ENCODE measurements at regions not wholly inside any gene's neighbourhood (a gene's known extent, or its start where the extent isn't known, plus 50 kb on each side); places are given as distances from the start of the nearest gene placed in this dataset.

- Mint-ChIP-seq H3K4me3 (no peak overlapping the region), H3K36me3 (ENCODE audit: low read depth) (no peaks in the 10 kb centered on the region), H3K9me3 (peaks cover 28% of the 10 kb centered on the region), H3K27me3 (no peaks in the 10 kb centered on the region), H3K4me1 (ENCODE audit: low read depth) (no peaks in the 10 kb centered on the region), H3K27ac (no peak overlapping the region)
- intact Hi-C loops (cut with micrococcal nuclease), result no loop called here
Measured at GRCh38 chr2:18723219-18723618, 133.8 kb upstream of the NT5C1B start.

GRCh38 chr2:18722101-18722500 is 132.7 kb upstream of the NT5C1B start:
- Mint-ChIP-seq H3K9me3 (peaks cover 39% of the 10 kb centered on the region), H3K4me1 (ENCODE audit: low read depth) (no peaks in the 10 kb centered on the region), H3K36me3 (ENCODE audit: low read depth) (no peaks in the 10 kb centered on the region), H3K4me3 (no peak overlapping the region), H3K27me3 (no peaks in the 10 kb centered on the region), H3K27ac (no peak overlapping the region)
- intact Hi-C loops (cut with micrococcal nuclease), result no loop called here

DNA sequence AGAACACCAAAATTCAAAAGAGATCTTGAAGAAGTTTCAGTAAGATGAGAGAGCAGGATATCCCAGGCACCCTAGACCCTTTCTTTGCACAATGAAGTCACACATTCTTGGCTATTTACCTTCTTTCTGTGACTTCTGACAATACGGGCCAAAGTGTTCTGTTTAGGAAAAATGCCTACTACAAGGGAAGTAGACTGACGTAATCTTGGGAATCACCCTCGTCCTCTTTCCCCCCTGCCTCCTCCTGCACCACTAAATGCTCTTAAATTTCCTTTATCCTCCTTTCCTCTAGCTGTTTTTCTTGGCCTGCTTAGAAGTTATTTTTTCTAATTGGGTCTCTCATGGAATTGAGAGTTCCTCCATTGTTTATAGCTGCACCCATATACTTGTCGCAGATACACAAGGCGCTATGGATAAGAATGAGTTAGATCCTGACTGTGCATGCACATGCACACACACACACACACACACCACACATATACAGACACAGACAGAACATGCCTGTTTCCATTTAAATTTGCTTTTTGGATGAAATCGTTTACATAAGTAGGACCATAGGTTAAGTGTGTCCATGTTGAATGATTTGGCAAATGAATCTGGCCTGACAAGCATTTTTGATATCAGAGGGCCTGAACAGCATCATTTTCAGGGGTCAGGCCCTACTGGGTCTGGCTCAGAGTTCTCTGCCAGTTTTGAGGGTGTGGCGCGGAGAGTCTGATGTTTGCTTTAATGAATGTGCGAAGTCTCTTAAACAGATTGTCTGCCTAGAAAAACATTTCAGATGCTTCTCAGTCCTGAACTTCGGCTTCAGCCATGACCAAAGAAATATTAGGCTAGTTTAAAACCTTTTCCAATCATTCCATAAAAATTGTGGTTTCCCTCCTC is 131.9 kb upstream of the NT5C1B start:
- peaks cover 47% of the 10 kb centered on the region for H3K9me3 Mint-ChIP-seq
- no peaks in the 10 kb centered on the region for H3K27me3 Mint-ChIP-seq
- no peak overlapping the region for H3K27ac Mint-ChIP-seq
- H3K4me1 Mint-ChIP-seq (ENCODE audit: low read depth), result no peaks in the 10 kb centered on the region
- no peaks in the 10 kb centered on the region for H3K36me3 Mint-ChIP-seq (ENCODE audit: low read depth)
- no peak overlapping the region for H3K4me3 Mint-ChIP-seq
- intact Hi-C loops (cut with micrococcal nuclease), result no loop called here

- intact Hi-C loops (cut with micrococcal nuclease), result no loop called here
- Mint-ChIP-seq H3K36me3 (ENCODE audit: low read depth) (no peaks in the 10 kb centered on the region), H3K4me1 (ENCODE audit: low read depth) (no peaks in the 10 kb centered on the region), H3K4me3 (no peak overlapping the region), H3K9me3 (peaks cover 50% of the 10 kb centered on the region), H3K27me3 (no peaks in the 10 kb centered on the region), H3K27ac (no peak overlapping the region)
Measured at GRCh38 chr2:18719978-18720775, 130.8 kb upstream of the NT5C1B start.

DNA sequence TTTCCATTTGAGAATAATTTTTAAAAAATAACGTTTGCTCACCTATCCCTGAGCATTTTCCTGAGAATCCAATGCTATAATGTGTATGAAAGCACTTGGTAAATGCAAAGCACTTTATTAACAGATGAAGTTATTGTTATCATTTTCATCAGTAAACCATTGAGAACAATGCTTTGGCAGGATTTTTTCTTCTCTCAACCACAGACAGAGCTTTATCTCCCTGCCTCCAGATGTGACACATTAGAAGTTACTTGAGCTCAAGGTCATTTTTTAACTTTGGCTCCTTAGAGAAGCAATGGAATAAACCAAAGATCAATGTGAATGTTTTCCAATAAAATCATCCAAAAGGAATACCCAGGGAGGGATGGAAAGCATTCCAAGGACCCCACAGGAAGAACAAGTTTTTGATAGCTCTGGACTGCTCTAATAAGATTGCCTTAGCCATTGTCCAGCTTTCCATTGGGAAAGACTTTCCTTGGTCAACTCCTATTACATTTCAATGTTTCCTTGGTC is 118.9 kb upstream of the NT5C1B start:
- Mint-ChIP-seq H3K27ac (no peak overlapping the region), H3K4me1 (ENCODE audit: low read depth) (no peaks in the 10 kb centered on the region), H3K27me3 (no peaks in the 10 kb centered on the region), H3K36me3 (ENCODE audit: low read depth) (no peaks in the 10 kb centered on the region), H3K4me3 (no peak overlapping the region), H3K9me3 (peaks cover 8% of the 10 kb centered on the region)
- intact Hi-C loops (cut with micrococcal nuclease), result no loop called here

DNA sequence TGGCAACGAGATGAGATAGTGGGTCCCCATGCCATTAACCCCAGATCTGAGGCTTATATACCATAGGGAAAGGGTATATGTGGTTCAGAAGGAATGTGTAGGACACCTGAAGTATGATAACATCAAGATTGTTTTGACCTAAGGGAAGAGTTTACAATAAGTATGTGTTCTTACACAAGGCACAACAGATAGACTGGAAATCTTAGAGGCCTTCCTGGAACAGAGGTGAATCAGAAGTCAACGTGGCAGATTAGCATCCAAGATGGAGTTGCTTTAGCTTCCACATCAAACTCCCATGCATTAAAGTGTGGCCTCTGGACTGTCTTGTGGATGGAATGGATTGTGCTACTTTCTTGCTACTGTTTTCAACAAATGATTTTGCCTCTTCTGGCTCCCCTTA is 116.6 kb upstream of the NT5C1B start:
- Mint-ChIP-seq H3K36me3 (ENCODE audit: low read depth) (no peaks in the 10 kb centered on the region), H3K27me3 (no peaks in the 10 kb centered on the region), H3K27ac (no peak overlapping the region), H3K4me3 (no peak overlapping the region), H3K9me3 (no peaks in the 10 kb centered on the region), H3K4me1 (ENCODE audit: low read depth) (no peaks in the 10 kb centered on the region)
- intact Hi-C loops (cut with micrococcal nuclease), result no loop called here

DNA sequence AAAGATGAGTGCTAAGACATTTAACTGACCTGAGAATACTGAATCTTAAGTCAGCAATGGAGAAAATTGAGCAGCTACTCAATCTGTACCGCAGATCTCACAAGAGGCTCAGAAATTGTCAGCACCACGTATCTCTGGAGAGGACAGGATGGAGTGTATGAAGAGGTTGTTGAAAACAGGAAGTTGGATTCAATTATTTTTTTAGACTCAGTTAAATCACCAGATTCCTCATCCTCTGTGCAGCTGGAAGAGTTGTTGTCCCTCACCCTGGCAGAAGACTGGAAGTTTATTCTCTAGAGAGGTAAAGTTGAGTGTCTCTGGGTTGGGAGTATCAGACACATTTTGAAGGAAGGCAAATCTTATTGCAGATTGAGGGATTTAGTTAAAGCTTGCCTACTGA is 114.9 kb upstream of the NT5C1B start:
- H3K27ac Mint-ChIP-seq, result no peak overlapping the region
- H3K4me1 Mint-ChIP-seq (ENCODE audit: low read depth), result no peaks in the 10 kb centered on the region

GRCh38 chr2:18703555-18703954 is 114.2 kb upstream of the NT5C1B start:
- Mint-ChIP-seq H3K27me3 (no peaks in the 10 kb centered on the region), H3K9me3 (peaks cover 5% of the 10 kb centered on the region), H3K27ac (no peak overlapping the region), H3K36me3 (ENCODE audit: low read depth) (no peaks in the 10 kb centered on the region), H3K4me3 (no peak overlapping the region), H3K4me1 (ENCODE audit: low read depth) (no peaks in the 10 kb centered on the region)
- intact Hi-C loops (cut with micrococcal nuclease), result no loop called here

More for the DNA sequence above, 114.9 kb upstream of the NT5C1B start:
- H3K27me3 Mint-ChIP-seq, result no peaks in the 10 kb centered on the region
- intact Hi-C loops (cut with micrococcal nuclease), result no loop called here
- H3K9me3 Mint-ChIP-seq, result no peaks in the 10 kb centered on the region
- no peaks in the 10 kb centered on the region for H3K36me3 Mint-ChIP-seq (ENCODE audit: low read depth)
- no peak overlapping the region for H3K4me3 Mint-ChIP-seq

- Mint-ChIP-seq H3K9me3 (peaks cover 14% of the 10 kb centered on the region), H3K4me3 (no peak overlapping the region), H3K36me3 (ENCODE audit: low read depth) (no peaks in the 10 kb centered on the region), H3K27ac (no peak overlapping the region), H3K27me3 (no peaks in the 10 kb centered on the region), H3K4me1 (ENCODE audit: low read depth) (no peaks in the 10 kb centered on the region)
- intact Hi-C loops (cut with micrococcal nuclease), result no loop called here
Measured at GRCh38 chr2:18701981-18702380, 112.6 kb upstream of the NT5C1B start.

DNA sequence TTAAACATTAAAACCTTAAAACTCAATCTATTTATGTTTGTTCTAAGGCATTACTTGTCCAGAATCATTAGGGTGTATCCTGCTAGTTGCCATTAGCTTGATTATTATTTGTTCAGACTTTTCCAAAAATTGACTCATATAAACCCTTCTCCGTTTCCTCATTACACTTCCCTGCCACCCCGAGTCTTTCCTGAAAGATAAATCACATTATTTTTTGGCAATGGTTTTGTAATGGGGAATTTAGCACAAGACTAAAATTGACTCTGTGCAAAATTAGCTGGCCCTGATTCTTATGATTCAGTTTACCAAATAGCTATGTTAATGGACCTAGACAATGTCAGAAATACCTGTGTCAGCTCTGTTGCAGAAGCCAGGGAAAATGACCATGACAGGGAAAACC is 112.2 kb upstream of the NT5C1B start:
- Mint-ChIP-seq H3K36me3 (ENCODE audit: low read depth) (no peaks in the 10 kb centered on the region), H3K4me1 (ENCODE audit: low read depth) (no peaks in the 10 kb centered on the region), H3K4me3 (no peak overlapping the region), H3K9me3 (peaks cover 18% of the 10 kb centered on the region), H3K27ac (no peak overlapping the region), H3K27me3 (no peaks in the 10 kb centered on the region)
- intact Hi-C loops (cut with micrococcal nuclease), result no loop called here

- Mint-ChIP-seq H3K27me3 (no peaks in the 10 kb centered on the region), H3K4me3 (no peak overlapping the region), H3K4me1 (ENCODE audit: low read depth) (no peaks in the 10 kb centered on the region), H3K27ac (no peak overlapping the region), H3K9me3 (peaks cover 8% of the 10 kb centered on the region), H3K36me3 (ENCODE audit: low read depth) (no peaks in the 10 kb centered on the region)
- intact Hi-C loops (cut with micrococcal nuclease), result no loop called here
Measured at GRCh38 chr2:18690342-18690741, 101.0 kb upstream of the NT5C1B start.

DNA sequence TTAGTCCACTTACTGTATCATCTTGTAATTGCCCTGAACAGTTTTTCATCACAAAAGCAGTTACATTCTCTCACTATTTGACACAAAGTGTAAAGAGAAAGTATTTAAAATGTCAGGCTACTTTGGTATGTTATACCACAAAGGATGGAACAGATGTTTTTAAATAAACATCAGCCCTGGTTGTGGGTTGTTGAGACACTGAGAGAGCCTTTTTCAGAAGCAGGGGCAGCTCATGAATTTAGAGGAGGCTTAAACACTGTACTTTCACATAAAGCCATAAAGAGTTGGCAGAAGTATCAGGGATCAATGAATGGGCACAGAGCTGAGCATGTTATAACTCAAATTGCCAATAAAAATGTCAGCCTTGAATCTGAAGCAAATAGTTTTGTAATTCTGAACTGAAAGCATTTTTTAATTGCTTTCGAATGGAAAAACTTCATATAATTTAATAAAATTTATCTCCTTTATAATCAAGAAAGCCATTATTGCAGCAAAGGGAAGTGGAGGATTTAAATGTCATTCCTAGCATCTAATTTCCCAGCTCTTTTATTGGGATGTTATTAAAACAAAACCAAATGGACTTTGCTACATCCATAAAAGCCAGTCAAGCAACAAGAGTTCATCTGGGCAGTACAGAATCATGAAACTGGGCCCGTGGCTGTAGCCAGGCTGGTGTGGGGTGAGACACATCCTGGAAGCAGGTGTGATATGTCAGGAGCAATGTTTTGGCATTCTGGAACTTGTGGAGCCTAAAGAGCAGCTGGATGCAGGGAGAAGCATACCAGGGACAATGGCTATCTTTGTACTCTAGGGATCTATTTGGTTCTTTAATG is 95.1 kb upstream of the NT5C1B start:
- Mint-ChIP-seq H3K27ac (no peak overlapping the region), H3K27me3 (no peaks in the 10 kb centered on the region), H3K4me1 (ENCODE audit: low read depth) (no peaks in the 10 kb centered on the region), H3K4me3 (no peak overlapping the region), H3K36me3 (ENCODE audit: low read depth) (no peaks in the 10 kb centered on the region), H3K9me3 (peaks cover 23% of the 10 kb centered on the region)
- intact Hi-C loops (cut with micrococcal nuclease), result no loop called here

GRCh38 chr2:18682681-18683080 is 93.3 kb upstream of the NT5C1B start:
- intact Hi-C loops (cut with micrococcal nuclease), result no loop called here
- no peaks in the 10 kb centered on the region for H3K36me3 Mint-ChIP-seq (ENCODE audit: low read depth)
- H3K4me1 Mint-ChIP-seq (ENCODE audit: low read depth), result no peaks in the 10 kb centered on the region
- no peak overlapping the region for H3K27ac Mint-ChIP-seq
- no peaks in the 10 kb centered on the region for H3K27me3 Mint-ChIP-seq
- H3K4me3 Mint-ChIP-seq, result no peak overlapping the region
- peaks cover 27% of the 10 kb centered on the region for H3K9me3 Mint-ChIP-seq

DNA sequence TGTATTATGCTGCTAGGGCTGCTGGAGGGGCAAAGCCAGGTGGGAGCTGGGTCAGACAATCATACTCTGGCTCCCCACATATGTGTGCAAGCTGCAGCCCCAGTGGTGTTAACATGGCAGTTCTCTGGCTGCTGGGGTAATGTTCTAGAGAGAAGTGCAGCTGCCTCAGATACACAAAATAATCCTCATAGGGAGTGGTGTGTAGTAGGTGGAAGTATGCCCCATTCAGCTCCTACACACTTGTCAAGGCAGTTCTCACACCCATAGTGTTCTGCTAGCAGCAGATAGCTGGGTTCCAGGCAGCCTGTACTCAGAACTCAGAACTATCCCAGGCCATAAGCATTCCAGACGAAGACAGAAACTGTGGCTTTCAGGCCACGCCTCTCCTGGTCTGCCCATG is 87.9 kb upstream of the NT5C1B start:
- H3K36me3 Mint-ChIP-seq (ENCODE audit: low read depth), result no peaks in the 10 kb centered on the region
- no peaks in the 10 kb centered on the region for H3K27me3 Mint-ChIP-seq
- no peak overlapping the region for H3K4me3 Mint-ChIP-seq
- H3K4me1 Mint-ChIP-seq (ENCODE audit: low read depth), result no peaks in the 10 kb centered on the region
- intact Hi-C loops (cut with micrococcal nuclease), result no loop called here
- peaks cover 66% of the 10 kb centered on the region for H3K9me3 Mint-ChIP-seq
- no peak overlapping the region for H3K27ac Mint-ChIP-seq

Data from dendritic cell treated with granulocyte-macrophage colony-stimulating factor and Interleukin-4, amounts not matched to agents 40 ng/mL and 50 ng/mL, for 4 days (primary cell).